HCT116 (cell line): ENCODE measurements at regions not wholly inside any gene's neighbourhood (a gene's known extent, or its start where the extent isn't known, plus 50 kb on each side); places are given as distances from the start of the nearest gene placed in this dataset.

ENCODE experiments used
- ATAC-seq: fragments of 200-7000 bp; cut with Tn5 transposase; 2 replicates; pipeline ENCODE4 v1.9.1; 2020; ENCODE audit warnings: mild to moderate bottlenecking, moderate library complexity
- BruUV-seq: library from RNA; stranded (reverse); fragments of 400-500 nt; replicated peaks from 2 replicates; lab custom pipeline; 2021; lab: Mats Ljungman, UMichigan
- CTCF ChIA-PET: fragments of 300-600 bp; sonication (Branson Sonifier 250); formaldehyde crosslinking; loops from one replicate; lab custom pipeline; 2021; ENCODE audit warnings: antibody characterized with exemption; lab: Charles Lee
- POLR2A ChIA-PET: fragments of 300-600, 350-600 bp; sonication (Branson Sonifier 250); formaldehyde crosslinking; loops from one replicate; lab custom pipeline; 2021; ENCODE audit warnings: antibody characterized with exemption; lab: Charles Lee
- RAD21 ChIA-PET, 2 experiments: fragments of 300-600 bp; sonication (Branson Sonifier 250); formaldehyde crosslinking; loops; one replicate each; lab custom pipeline; 2023; ENCODE audit warnings: low total read pairs in 2 of 2; ENCODE audit not compliant: uncharacterized antibody in 2 of 2, unreplicated experiment in 2 of 2, low non-redundant PET in 1 of 2; lab: Charles Lee
- DNase-seq: peaks from one replicate; pipeline ENCODE4 v3.0.0-alpha.2; 2010; ENCODE audit warnings: low read depth, low spot score
- H2AFZ ChIP-seq: fragments of 200-600 bp; shearing (Covaris generic), sonication (generic); 2 replicates; pipeline ENCODE4 v1.6.1; 2017; ENCODE audit warnings: low read depth, mixed run types, mixed read lengths, antibody characterized with exemption, low read length; ENCODE audit not compliant: poor library complexity, severe bottlenecking
- H3K27ac ChIP-seq: 2 replicates; pipeline ENCODE4 v1.5.1; 2012; ENCODE audit warnings: low read depth, low read length
- H3K27me3 ChIP-seq: fragments of 200-600 bp; sonication (generic); 2 replicates; pipeline ENCODE4 v1.6.1; 2016; ENCODE audit warnings: mixed run types, low read length, mixed read lengths; ENCODE audit not compliant: insufficient read depth
- H3K36me3 ChIP-seq, 2 experiments: fragments of 200-500 bp in 1 of 2; fragments of 200-600 bp in 1 of 2; sonication (Bioruptor generic) in 1 of 2; sonication (generic) in 1 of 2; 2 replicates each; pipeline versions ENCODE4 v1.5.1 to v1.6.1; 2014 to 2016; ENCODE audit warnings: low read length in 2 of 2, inconsistent platforms in 1 of 2, mixed read lengths in 1 of 2, mixed run types in 1 of 2; ENCODE audit not compliant: insufficient read depth in 2 of 2, control insufficient read depth in 1 of 2
- H3K4me1 ChIP-seq, 2 experiments: fragments of 200-600 bp in 1 of 2; sonication (generic) in 1 of 2; 2 replicates each; pipeline versions ENCODE4 v1.5.1 to v1.6.1; 2012 to 2017; ENCODE audit warnings: low read length in 2 of 2, inconsistent platforms in 1 of 2, mild to moderate bottlenecking in 1 of 2, mixed read lengths in 1 of 2, mixed run types in 1 of 2, moderate library complexity in 1 of 2; ENCODE audit not compliant: insufficient read depth in 2 of 2, control insufficient read depth in 1 of 2
- H3K4me2 ChIP-seq: fragments of 200-600 bp; sonication (generic); 2 replicates; pipeline ENCODE4 v1.6.1; 2017; ENCODE audit warnings: mixed run types, low read length, mixed read lengths
- H3K4me3 ChIP-seq, 2 experiments: fragments of 200-600 bp in 1 of 2; sonication (generic) in 1 of 2; replicated peaks in 1 of 2; 2 replicates each; pipeline ENCODE4 v1.5.1; 2011 to 2016; ENCODE audit warnings: low read length in 2 of 2, control low read depth in 1 of 2, low read depth in 1 of 2, mild to moderate bottlenecking in 1 of 2, mixed read lengths in 1 of 2, mixed run types in 1 of 2
- H3K79me2 ChIP-seq: fragments of 200-600 bp; sonication (generic); 2 replicates; pipeline ENCODE4 v1.6.1; 2017; ENCODE audit warnings: mild to moderate bottlenecking, mixed run types, low read length, moderate library complexity, mixed read lengths; ENCODE audit not compliant: insufficient read depth
- H3K9ac ChIP-seq: fragments of 200-600 bp; sonication (generic); 2 replicates; pipeline ENCODE4 v1.6.1; 2016; ENCODE audit warnings: low read length, mixed read lengths
- H3K9me2 ChIP-seq: fragments of 200-600 bp; sonication (generic), shearing (Covaris generic); 2 replicates; pipeline ENCODE4 v1.6.1; 2017; ENCODE audit warnings: mixed run types, mild to moderate bottlenecking, moderate library complexity; ENCODE audit not compliant: insufficient read depth
- H3K9me3 ChIP-seq, 2 experiments: fragments of 200-500 bp in 1 of 2; fragments of 200-600 bp in 1 of 2; sonication (Bioruptor generic) in 1 of 2; sonication (generic) in 1 of 2; 2 replicates each; pipeline ENCODE4 v1.6.1; 2014 to 2017; ENCODE audit warnings: low read length in 2 of 2, mixed read lengths in 2 of 2, inconsistent platforms in 1 of 2, low read depth in 1 of 2, mild to moderate bottlenecking in 1 of 2, mixed run types in 1 of 2, moderate library complexity in 1 of 2; ENCODE audit not compliant: control insufficient read depth in 1 of 2, insufficient read depth in 1 of 2
- H4K20me1 ChIP-seq: fragments of 200-600 bp; sonication (generic), shearing (Covaris generic); 2 replicates; pipeline ENCODE4 v1.6.1; 2017; ENCODE audit warnings: mixed run types, mild to moderate bottlenecking, moderate library complexity; ENCODE audit not compliant: insufficient read depth
- ATF3 ChIP-seq: IDR thresholded peaks from 2 replicates; pipeline ENCODE4 v1.6.1; 2012
- CBX3 ChIP-seq: IDR thresholded peaks from 2 replicates; pipeline ENCODE4 v1.6.1; 2012; ENCODE audit warnings: low read depth
- CTCF ChIP-seq, 3 experiments: fragments of 200-600 bp in 1 of 3; sonication (generic) in 1 of 3; IDR thresholded peaks in 2 of 3; conservative IDR thresholded peaks in 1 of 3; 2 replicates each; pipeline ENCODE4 v1.5.1; 2012 to 2017; ENCODE audit warnings: low read depth in 2 of 3, low read length in 2 of 3, antibody characterized with exemption in 1 of 3, borderline replicate concordance in 1 of 3, control low read depth in 1 of 3, mild to moderate bottlenecking in 1 of 3, mixed read lengths in 1 of 3, mixed run types in 1 of 3, moderate library complexity in 1 of 3; ENCODE audit not compliant: insufficient read depth in 1 of 3
- EGR1 ChIP-seq: IDR thresholded peaks from 2 replicates; pipeline ENCODE4 v1.6.1; 2012; ENCODE audit warnings: low read depth
- ELF1 ChIP-seq: IDR thresholded peaks from 2 replicates; pipeline ENCODE4 v1.6.1; 2012; ENCODE audit warnings: low read depth, borderline replicate concordance
- EZH2 ChIP-seq: fragments of 200-600 bp; sonication (generic); IDR thresholded peaks from 2 replicates; pipeline ENCODE4 v1.6.1; 2017; ENCODE audit warnings: antibody characterized with exemption, mixed run types
- EZH2phosphoT487 ChIP-seq: fragments of 200-600 bp; IDR thresholded peaks from 2 replicates; pipeline ENCODE4 v1.6.1; 2018; ENCODE audit warnings: antibody characterized with exemption, borderline replicate concordance
- FOSL1 ChIP-seq: IDR thresholded peaks from 2 replicates; pipeline ENCODE4 v1.6.1; 2012; ENCODE audit warnings: low read depth
- JUND ChIP-seq: IDR thresholded peaks from 2 replicates; pipeline ENCODE4 v1.6.1; 2012
- MAX ChIP-seq: IDR thresholded peaks from 2 replicates; pipeline ENCODE4 v1.6.1; 2012
- POLR2A ChIP-seq: IDR thresholded peaks from 2 replicates; pipeline ENCODE4 v1.7.0; 2011; ENCODE audit warnings: borderline replicate concordance; ENCODE audit not compliant: insufficient read depth, insufficient read length; ENCODE audit errors: extremely low read depth
- POLR2AphosphoS5 ChIP-seq: IDR thresholded peaks from 2 replicates; pipeline ENCODE4 v1.6.1; 2011; ENCODE audit warnings: mild to moderate bottlenecking, low read depth, low read length, moderate library complexity
- REST ChIP-seq: IDR thresholded peaks from 2 replicates; pipeline ENCODE4 v1.6.1; 2012; ENCODE audit warnings: low read depth
- SP1 ChIP-seq: IDR thresholded peaks from 2 replicates; pipeline ENCODE4 v1.6.1; 2012; ENCODE audit warnings: low read depth
- SRF ChIP-seq: IDR thresholded peaks from 2 replicates; pipeline ENCODE4 v1.6.1; 2012; ENCODE audit warnings: low read depth
- TCF7L2 ChIP-seq: IDR thresholded peaks from 2 replicates; pipeline ENCODE4 v1.7.0; 2011; ENCODE audit warnings: borderline replicate concordance, inconsistent platforms; ENCODE audit not compliant: insufficient read depth, insufficient read length; ENCODE audit errors: extremely low read depth
- YY1 ChIP-seq: IDR thresholded peaks from 2 replicates; pipeline ENCODE4 v1.6.1; 2011; ENCODE audit warnings: low read length, low read depth, moderate library complexity, mild to moderate bottlenecking; ENCODE audit not compliant: insufficient replicate concordance; ENCODE audit errors: extremely low read depth
- ZFX ChIP-seq: fragments of 450-650 bp; IDR thresholded peaks from 2 replicates; pipeline ENCODE4 v1.6.1; 2017
- ZNF274 ChIP-seq: fragments of 200-500 bp; sonication (Bioruptor generic); IDR thresholded peaks from 2 replicates; pipeline ENCODE4 v1.6.1; 2014; ENCODE audit warnings: mild to moderate bottlenecking, low read depth, low read length, inconsistent platforms
- intact Hi-C: fragments of 100-400 bp; cut with micrococcal nuclease; formaldehyde crosslinking; loops from 2 replicates; pipeline ENCODE4 v1.10.0; 2022

- ChIA-PET RAD21 (no interaction called here), POLR2A (no interaction called here), CTCF (no interaction called here)
- no peaks in the 10 kb centered on the region for H4K20me1 ChIP-seq
- no peaks in the 10 kb centered on the region for H3K9me2 ChIP-seq
- H3K4me3 ChIP-seq: no peak overlapping the region
- H3K36me3 ChIP-seq: no peaks in the 10 kb centered on the region
- H3K9me3 ChIP-seq: no peaks in the 10 kb centered on the region
- DNase-seq (no peak), ATAC-seq (no peak)
- no peak overlapping the region for H3K9ac ChIP-seq
- H3K27ac ChIP-seq: no peak overlapping the region
- H3K79me2 ChIP-seq: no peaks in the 10 kb centered on the region
- H3K4me1 ChIP-seq: no peaks in the 10 kb centered on the region
- no peak overlapping the region for H3K4me2 ChIP-seq
- intact Hi-C loops: no loop called here
- BruUV-seq: no TSS peak
- no peak overlapping the region for H2AFZ ChIP-seq
- no peaks in the 10 kb centered on the region for H3K27me3 ChIP-seq
- TF ChIP-seq CTCF (IDR thresholded peaks at IDR 0.05 in 2 of 3, conservative IDR thresholded peaks at IDR 0.05 in 1 of 3; ENCODE audit: borderline replicate concordance in 1 of 3, insufficient read depth in 1 of 3, low read depth in 2 of 3, low read length in 2 of 3) (no peak), YY1 (no peak), ZFX (no peak), ATF3 (no peak), POLR2AphosphoS5 (no peak), CBX3 (no peak), EZH2phosphoT487 (no peak), EGR1 (no peak), ELF1 (no peak), FOSL1 (no peak), REST (no peak), SRF (no peak), JUND (no peak), TCF7L2 (no peak), EZH2 (no peak), SP1 (no peak), MAX (no peak), ZNF274 (no peak), POLR2A (no peak)
Observed at GRCh38 chr5:5700549-5700948, 278.1 kb downstream of the ICE1 start.
